NCI-H748 (cell line): ENCODE measurements at regions not wholly inside any gene's neighbourhood (a gene's known extent, or its start where the extent isn't known, plus 50 kb on each side); places are given as distances from the start of the nearest gene placed in this dataset.
"Not testable (repeated sequence)": the region's sequence is repeated elsewhere in the genome, so short reads cannot be mapped to it uniquely, and the experiment has no call there.

Source experiments
- DNase-seq: peaks from one replicate; lab custom pipeline; 2025; ENCODE audit not compliant: unreplicated experiment; lab: John Stamatoyannopoulos, UW

DNA sequence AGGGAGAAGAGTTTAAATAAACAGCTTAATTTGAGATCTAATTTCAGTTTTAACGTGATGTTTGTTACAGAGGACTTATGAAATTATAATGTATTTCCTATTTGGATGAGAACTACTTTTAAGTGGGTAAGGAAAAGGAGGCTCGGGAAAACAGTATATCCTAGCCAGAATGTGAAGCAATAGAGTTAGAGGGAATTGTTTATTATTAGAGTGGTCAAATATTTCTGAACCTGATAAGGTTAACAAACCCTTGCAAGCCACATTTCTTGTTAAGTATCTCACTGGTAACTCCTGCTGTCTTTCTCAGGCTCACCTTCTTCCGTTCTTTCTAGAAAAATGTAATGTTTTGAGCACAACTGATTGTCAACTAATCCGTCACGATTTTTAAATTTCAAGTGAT, 335.1 kb upstream of the MBL2 start:
- no peak for DNase-seq

DNA sequence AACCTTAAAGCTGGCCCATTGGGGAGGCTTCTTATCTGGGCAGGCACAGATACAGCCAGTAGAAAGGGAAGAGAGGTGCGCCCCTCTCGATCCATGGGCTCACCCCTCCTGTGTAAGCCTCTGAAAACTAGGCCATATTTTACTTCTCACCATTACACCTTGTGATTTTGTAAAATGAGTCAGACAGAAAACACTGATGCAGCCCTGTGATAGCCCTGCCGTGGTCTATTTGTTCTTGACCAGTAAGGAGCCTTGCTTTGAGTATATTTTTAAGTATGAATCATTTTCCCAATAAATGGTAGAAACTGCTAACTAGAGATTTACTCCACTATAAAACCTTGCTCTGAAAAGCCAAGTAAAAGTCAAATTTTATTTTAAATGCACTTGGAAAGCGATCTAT, 329.8 kb upstream of the MBL2 start:
- DNase-seq, result no peak

DNA sequence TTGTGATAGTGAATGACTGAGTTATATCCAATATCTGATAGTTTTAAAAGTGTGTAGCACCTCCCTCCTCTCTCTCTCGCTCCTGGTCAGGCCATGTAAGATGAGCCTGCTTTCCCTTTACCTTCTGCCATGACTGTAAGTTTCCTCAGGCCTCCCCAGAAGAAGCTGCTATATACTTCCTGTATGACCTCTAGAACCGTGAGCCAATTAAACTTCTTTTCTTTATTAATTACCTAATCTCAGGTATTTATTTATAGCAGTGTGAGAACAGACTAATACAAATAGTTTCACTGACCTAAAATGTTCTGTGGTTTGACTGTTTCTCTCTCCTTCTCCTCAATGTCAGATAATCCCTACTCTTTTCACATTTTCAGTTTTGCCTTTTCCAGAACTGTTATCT, 321.3 kb upstream of the MBL2 start:
- DNase-seq, result no peak

DNA sequence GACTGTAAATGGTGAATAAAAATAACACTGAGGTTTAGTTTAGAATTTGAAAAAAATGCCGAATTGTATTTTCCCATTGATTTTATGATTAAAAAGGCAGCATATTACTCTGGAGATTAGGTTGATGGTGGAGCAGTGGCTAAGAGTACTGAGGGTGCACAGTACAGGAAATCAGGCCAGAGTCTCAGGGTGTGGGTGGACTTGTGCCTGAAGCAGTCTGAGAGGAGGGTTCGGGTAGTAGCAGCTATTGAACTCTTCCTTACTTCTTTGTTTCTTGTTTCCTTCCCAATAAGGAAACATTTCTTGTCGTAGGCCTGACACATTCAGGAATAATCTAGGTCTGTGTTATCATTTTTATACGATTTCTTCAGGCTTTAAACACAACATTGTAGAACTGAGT, 319.0 kb upstream of the MBL2 start:
- no peak for DNase-seq

DNA sequence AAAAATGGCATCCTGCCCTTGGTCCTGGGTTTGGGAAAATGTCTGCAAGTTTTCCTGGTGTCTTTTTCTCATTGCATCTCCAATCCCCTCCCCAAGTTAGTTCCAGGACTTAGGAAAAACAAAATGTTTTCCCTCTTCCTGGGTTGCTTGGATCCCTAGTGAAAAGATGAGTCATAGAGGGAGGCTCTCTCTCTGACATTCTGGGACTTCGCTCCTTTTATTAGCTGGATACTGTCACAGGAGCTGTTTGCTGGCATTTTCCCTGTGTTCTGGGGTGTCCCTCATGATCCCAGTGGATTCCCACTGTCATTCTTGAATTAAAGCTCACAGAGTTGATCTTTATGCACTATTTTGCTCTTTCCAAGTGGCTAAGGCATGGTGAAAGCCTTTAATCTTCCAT, 316.4 kb upstream of the MBL2 start:
- DNase-seq, result no peak

DNA sequence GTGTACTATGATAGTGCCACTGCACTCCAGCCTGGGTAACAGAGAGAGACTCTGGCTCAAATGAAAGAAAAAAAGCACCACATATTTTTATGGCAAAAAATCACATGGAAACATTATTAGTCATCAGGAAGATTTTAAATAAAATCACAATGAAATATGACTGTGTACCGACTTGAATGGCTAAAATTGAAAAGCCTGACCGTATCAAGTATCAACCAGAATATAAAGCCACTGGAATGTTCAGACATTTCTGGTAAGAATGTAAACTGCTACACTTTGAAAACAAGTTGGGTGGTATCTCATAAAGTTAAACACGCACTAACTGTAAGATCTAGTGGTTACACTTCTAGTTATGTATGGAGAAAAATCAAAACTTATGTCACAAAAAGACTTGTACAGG, 306.7 kb upstream of the MBL2 start:
- DNase-seq, result no peak

DNA sequence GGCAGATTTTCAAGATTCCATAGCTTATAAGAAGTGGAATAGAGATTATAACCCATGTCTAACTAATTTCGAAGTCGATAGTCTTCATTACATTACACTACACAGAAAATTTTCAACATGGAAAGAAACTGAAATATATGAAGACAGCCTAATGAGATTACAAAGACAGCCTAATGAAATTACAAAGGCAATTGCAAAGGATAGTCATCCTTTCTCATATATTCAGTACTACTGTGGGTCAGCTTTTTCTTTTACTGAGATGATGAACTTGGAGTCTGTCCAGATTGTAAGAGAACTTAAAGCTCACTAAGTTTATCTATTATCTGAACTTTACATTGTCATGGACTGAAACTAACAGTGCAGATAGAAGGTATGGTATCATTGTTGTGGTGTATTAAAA, 304.4 kb upstream of the MBL2 start:
- DNase-seq, result no peak

DNA sequence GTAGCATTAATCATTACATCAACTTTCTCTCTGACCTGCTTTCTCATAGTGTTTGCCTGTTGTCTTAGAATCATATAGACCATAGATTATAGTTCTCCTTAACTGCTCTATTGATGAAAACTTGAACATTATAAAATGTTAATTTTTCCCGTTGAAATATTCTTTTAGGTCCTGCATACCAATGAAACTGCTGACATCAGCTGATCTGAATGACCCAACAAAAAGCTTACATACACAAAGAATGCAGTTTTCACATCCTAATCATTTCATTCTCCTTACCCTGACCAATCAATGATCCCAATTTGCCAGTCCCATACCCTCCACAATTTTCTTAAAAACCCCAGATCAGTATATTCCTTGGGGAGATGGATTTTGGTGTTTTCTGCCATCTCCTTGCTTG, 302.9 kb upstream of the MBL2 start:
- DNase-seq, result no peak

DNA sequence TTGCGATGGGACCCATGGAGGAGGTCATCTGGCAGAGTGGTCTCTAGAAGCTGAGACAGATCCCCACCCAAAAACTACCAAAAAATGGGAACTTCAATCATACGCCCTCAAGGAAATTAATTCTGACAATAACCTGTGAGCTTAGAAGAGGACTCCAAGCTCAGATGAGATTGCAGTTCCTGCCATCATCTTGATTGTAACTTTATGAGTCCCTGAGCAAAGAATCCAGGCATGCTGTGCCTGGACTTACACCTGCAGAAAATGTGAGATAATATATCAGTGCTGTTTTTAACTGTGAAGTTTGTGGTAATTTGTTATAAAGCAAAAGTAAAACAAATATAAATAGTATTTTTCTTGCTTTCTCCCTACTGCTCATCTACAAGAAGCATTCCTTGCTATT, 299.6 kb upstream of the MBL2 start:
- no peak for DNase-seq

DNA sequence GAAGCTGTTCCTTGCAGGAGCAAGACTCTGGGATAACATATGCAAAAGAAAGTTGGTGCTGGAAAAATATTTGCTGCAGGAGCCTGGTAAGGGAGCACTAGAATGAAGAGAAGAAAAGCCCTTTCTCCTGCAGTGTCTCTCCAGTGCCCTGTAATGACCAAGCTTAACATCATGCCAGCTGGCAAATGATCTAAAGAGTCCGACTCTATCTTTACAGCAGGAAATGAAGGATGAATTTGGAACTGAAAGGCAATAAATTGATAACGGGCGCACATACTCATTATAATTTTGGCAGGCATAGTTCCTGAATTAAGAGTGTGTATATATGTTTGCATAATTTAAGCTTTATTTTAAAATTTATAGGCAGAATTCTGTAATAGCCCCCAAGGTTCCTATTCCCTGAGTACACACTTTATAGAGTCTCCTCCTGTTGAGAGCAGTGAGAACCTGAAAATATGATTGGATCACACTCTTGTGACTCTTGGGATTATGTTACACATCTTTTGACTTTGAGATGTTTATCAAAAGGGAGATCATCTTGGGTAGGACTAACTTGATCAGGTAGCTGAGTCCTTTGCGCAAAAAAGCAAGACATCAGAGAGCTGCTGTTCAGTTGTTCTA, 299.0 kb upstream of the MBL2 start:
- DNase-seq, result no peak

DNA sequence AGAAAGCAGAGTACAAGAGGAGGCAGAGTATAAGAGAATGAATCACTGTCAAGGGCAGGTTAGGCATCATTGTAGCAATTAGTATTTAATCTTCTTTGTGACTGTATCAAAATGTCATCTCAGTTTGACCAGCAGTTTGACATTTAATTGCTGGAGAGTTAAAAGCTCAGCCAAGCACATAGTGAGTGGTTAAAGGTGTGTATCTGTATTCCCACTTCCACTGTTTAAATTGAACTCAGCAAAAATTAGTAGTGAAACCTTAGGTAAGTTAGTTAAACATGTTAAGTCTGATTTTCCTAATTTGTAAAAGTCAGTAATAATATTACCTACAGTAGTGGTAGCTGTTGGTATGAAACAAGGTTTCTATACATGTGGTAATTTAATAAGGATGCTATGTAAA, 296.4 kb upstream of the MBL2 start:
- DNase-seq, result no peak

DNA sequence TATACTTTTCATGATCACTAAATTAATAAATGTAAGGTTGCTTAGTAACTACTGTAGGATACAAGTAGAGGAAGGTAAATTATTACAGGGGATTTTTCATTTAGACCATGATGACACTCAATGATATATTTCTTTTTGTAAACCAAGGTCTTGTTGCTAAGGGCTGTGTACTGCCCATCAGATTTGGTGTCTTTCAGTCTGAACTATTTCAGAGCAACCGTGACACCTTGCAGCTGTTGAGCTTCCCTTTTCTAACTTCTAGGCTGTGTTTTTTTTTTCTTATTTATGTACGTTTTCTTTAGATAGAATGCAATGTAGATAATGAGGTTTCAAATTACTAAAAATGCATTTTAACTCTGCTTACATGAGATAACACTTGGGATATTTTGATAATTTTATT, 292.0 kb upstream of the MBL2 start:
- DNase-seq, result no peak

DNA sequence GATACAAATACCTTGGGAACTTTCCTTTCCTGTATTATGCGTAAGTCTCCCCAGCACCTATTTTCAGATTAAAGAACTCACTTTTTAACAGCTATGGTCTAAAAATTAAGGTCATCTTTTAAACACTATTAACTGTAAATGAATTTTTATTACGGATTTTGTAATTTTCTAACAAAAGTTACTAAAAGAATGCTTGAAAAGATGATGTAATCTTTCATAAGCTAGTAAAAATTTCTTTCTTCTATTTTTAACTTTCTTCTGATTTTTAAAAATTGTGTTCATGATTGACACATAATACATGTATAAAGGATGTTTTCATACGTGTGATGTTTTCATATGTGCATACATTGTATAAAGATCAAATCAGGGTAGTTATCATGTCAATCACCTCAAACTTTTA, 291.2 kb upstream of the MBL2 start:
- DNase-seq, result no peak

DNA sequence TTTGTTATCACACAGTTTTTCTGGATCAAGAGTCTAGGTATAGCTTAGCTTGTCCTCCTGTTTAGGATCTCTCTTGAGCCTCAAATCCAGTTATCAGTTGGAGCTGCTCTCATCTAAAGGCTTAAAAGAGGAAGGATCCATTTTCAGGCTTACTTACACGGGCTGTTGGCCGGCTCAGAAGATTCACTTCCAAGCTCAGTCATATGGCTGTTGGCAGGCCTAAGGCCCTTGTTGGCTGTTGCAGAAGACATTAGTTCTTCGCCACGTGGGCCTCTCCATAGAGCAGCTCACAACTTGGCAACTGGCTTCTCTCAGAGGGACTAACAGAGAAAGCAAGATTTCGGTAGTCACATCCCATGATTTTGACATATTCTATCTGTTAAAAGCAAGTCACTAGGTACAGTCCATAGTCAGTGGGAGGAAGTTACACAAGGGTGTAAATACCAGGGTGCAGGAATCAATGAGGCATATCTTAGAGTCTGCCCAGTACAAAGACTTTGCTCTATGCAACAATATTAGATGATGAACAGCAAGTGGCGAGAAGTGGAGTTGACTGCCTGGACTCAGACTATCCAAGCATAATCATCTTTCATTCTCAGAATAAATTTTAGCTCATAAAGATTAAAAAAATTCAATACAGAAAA, 280.1 kb upstream of the MBL2 start:
- DNase-seq, result no peak

DNA sequence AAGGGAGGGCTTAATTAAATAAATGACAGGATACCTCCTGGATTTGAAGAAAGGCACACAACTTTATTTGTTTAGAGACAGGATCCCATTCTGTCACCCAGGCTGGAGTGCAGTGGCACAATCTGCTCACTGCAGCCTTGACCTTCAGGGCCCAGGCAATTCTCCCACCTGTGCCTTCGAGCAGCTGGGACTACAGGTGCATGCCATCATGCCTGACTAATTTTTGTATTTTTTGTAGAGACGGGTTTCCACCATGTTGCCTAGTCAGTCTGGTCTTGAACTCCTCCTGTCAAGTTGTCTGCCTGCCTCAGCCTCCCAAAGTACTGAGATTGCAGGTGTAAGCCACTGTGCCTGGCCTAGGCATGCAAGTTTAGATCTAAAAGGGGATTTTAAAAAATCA, 272.7 kb upstream of the MBL2 start:
- DNase-seq, result no peak

DNA sequence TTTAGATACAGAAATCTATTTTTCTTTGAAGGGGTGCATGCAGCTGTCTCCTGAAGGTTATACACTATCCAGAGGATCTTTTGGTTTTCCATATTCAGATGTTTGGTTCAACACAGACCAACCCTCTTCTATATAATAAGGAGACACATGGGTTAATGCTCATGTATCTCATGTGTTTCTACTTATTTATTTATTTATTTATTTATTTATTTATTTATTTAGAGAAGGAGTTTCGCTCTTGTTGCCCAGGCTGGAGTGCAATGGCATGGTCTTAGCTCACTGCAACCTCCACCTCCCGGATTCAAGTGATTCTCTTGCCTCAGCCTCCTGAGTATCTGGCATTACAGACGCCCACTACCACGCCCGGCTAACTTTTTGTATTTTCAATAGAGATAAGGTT, 263.2 kb upstream of the MBL2 start:
- not testable (repeated sequence) for DNase-seq

DNA sequence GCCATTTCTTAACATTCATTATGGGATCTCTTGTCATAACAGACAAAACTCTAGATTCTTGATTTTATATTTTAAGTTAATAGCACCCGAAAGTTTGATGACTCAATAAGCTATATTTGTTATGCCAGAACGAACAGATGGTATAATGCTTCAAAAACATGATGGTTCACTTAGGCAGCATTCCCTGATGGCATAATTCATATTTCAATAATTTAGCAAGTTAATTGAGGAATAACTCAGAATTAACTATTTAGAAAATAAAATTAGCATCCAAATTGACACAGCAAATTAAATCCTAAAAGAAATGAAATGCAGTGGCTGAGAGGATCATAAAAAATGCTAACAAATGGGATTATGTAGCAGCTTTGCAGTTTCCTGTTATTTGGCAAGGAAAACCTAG, 260.8 kb upstream of the MBL2 start:
- no peak for DNase-seq

DNA sequence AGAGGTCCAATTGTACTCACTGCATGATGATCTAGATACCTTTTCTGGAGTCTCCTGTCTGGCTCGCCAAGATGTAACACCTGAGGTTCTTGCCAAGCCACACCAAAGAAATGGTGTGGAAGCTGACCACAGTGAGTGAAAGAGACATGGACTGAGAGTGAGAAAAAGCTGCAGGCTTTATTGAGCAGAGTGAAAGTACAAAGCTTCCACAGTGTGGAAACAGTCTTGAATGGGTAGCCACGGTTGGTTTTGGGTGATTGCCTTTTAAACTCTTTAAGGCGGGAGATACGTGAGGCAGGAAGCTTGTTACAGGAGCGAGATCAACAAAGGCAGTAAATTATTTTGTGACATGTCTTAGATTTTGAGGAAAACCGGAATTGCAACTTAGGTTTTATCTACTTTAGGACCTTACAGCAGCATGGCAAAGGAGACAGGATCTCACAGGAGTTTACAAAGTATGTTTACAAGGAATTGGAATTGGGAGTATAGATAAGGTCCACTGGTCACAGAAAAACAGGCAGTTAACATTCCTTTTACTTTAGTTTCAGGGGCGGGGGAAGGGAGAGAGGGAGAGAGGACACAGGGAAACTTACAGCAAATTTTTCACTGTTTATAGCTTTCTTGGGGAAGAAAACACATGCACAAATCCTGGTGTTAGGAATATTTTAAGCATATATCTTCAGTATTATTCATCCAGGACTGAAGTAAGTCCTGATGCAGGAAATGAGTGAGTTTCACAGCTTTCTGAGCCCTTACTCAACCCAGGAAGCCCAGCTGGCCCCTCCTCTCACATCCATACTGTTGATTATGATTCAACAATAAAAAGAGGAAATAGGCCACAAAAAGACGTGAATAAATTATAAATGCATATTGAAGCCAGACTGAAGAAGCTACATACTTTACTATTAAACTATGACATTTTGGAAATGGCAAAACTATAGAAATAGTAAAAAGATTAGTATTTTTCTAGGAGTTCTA, 257.6 kb upstream of the MBL2 start:
- DNase-seq, result not testable (repeated sequence)

DNA sequence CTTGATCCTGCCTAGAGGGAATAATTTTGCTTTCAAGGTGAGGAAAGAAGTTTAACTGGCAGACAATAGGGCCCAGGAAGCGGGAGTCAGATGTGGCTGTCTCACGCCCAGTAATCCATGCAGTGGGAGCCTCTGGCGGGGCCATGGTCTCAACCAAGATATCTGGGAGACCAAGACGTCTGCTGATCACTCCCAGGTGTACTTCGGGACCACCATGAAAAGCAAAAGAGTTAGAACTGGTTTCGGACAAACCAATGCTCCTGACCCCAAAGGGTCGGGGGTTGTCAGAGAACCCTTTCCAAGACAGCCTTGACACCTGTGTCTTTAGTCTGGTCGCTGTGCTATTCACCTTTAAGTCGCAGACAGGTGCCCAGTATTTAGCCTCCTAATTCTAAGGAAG, 256.9 kb upstream of the MBL2 start:
- DNase-seq, result no peak

DNA sequence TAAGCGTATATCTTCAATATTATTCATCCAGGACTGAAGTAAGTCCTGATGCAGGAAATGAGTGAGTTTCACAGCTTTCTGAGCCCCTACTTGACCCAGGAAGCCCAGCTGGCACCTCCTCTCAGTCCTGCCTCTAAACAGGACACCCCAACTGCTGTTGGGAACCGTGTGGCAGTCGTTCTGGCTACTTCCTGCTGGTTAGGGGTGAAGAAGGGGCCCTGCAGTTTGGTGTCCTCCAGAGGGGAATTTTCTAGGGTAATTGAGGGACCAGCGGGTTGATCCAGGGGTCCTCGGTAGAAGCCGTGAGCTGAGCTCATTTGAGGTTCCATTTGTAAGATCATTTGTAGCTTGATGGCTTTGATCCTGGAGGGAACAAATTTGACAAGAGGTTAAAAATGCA, 253.2 kb upstream of the MBL2 start:
- DNase-seq, result not testable (repeated sequence)

DNA sequence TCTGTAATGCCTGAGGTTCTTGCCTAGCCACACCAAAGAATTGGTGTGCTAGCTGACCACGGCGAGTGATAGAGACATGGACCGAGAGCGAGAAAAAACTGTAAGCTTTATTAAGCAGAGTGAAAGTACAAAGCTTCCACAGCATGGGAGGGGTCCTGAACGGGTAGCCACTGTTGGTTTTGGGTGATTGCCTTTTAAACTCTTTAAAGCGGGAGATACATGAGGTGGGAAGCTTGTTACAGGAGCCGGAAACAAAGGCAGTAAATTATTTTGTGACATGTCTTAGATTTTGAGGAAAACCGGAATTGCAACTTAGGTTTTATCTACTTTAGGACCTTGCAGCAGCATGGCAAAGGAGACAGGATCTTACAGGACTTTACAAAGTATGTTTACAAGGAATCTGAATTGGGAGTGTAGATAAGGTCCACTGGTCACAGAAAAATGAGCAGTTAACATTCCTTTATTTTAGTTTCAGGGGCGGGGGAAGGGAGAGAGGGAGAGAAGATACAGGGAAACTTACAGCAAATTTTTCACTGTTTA, 252.7 kb upstream of the MBL2 start:
- DNase-seq, result no peak

DNA sequence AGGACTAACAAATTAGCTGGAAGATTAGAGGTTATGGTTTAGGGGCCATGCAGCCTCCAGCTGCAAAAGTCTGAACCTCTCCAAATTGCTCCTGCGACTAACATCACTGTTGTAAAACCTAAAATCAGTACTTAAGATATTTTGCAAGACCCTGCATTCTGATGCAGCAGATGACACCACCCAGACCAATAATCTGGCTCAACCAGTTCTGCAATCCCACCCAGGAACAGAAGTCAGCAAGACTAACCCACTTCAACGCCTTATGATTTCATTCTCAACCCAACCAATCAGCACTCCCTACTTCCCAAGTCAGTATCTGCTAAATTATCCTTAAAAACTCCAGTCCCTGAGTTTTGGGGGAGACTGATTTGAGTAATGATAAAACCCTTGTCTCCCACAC, 250.8 kb upstream of the MBL2 start:
- DNase-seq, result no peak
